Kidney tubule cell (primary cell): ENCODE measurements at regions not wholly inside any gene's neighbourhood (a gene's known extent, or its start where the extent isn't known, plus 50 kb on each side); places are given as distances from the start of the nearest gene placed in this dataset.

Experiments
- DNase-seq: peaks from one replicate; pipeline ENCODE4 v3.0.0-alpha.2; 2018; ENCODE audit warnings: low spot score

GRCh38 chr15:96390986-96391385 lies 60.5 kb downstream of the NR2F2 start:
- peak; percentile 43 for DNase-seq

DNA sequence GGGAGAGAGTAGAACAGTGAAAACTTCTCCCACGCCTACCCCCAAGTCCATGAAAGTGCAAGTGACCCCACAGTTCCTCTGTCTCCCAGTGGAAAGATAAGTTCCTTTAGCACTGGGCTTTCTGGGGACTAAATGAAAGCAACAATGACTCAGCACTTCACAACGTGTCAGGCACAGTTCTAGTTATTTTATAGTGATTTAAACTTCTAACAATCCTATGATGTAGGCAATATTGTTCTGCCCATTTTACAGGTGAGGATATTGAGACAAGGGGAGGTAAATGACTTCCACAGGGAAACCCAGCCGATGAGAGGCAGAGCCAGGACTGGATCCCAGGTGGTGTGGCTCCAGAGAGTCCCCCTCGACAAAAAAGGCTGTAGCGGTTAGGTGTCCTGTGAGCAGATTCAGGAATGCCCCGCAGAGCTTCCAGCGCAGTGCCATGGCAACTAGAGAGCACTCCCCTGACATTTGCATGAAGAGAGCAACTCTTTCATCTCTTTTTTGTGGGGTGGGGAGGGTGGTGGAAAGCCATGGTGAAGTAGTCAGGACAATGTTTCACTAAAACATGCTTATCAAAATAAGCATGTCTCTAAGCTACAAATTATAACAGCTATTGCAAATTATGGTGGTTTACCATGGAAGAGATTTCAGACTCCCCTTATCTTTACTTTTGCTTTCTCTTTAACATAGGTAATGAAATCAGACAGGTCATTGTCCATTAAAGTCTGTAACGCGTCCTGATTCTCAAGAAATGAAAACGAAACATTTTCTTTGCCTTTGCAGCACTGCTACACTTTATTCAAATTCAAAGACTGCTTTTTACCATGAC lies 62.1 kb downstream of the NR2F2 start:
- DNase-seq: peak; percentile 34

DNA sequence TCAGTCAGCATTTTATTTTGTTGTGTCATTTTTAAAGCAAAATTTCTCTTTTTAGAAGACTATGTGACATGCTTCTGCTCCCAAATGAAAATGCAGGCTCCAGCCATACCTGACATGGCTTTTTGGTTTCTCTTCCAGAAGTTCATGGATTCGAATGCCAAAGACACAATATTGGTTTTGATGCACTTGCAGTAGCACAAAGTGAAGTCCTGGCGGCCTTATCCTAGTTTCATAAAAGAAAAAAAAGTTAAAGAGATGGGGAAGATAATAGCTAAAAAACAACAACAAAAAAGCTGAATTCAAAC lies 62.7 kb downstream of the NR2F2 start:
- DNase-seq: no peak

- DNase-seq: no peak
These were observed 65.2 kb downstream of the NR2F2 start for GRCh38 chr15:96395687-96396086.

DNA sequence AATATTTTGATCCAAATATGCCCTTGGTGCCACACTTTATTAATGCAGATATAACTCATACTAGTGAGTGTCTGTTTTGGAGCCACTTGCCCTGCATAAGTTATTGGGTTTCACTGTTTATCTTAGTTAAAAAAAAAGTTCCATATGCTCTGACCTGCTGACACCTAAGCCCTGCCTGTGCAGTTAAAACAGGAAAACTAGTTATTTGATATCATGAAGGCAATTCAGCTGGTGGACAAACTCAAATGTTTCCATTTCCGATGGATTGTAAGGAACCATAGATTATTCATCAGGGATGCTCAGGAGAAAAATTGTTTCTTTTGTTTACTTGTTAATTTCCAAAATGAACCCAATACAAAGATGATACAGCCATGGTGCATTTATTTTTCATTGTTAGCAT lies 68.3 kb downstream of the NR2F2 start:
- no peak for DNase-seq

DNA sequence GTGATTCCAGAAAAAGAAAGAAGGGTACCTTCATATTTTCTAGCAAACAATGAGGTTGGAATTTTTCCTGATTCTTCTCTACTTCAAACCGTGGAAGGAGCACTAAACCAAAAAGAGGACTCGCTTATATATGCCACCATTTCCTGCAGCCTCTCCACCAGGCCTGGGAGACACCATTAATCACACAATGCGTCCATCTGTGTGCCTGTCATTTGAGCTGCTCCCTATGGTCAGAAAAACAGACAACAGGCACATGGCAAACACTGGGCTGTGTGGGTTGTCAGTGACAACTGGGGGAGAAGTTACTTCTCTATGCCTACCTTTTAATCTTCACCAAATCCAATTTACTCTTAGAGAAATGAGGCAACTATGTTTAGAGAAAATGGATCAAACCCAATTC lies 71.9 kb downstream of the NR2F2 start:
- DNase-seq: no peak

- no peak for DNase-seq
These were observed 72.6 kb downstream of the NR2F2 start for GRCh38 chr15:96403071-96403470.

DNA sequence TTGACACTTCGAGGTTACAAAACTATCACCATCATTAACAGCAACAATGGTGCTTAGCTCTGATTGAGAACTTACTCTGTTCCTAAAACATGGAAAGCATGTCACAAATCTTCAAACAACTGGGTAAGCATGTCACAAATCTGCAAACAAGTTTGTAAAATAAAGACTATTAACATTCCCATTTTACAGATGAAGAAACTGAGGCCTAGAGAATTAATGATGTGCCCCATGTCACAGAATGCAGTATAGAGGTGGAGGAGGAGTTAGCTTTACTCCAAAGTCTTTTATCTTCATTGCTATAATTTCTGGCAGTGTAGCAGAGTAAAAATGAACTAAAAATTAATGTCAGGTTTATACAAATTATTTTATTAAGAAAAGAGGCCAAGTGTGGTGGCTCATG lies 73.4 kb downstream of the NR2F2 start:
- DNase-seq: no peak

DNA sequence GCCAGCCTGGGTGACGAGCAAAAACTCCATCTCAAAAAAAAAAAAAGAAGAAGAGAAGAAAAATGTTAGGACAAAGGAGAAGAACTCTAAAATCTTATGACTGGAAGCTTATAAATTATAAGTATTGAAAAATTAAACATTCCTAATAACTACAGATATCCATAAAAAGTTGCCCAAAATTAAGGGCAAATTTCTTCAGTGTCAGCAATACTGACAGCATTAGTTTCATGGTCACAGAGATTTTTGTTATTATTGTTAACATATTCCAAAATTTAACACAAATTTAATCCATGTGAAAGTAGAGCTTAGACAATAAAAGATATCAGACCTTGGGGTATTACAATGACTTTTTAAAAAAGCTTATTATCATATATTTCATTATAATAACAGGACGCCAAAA lies 74.1 kb downstream of the NR2F2 start:
- DNase-seq: no peak

GRCh38 chr15:96406291-96406690 lies 75.8 kb downstream of the NR2F2 start:
- DNase-seq: no peak

DNA sequence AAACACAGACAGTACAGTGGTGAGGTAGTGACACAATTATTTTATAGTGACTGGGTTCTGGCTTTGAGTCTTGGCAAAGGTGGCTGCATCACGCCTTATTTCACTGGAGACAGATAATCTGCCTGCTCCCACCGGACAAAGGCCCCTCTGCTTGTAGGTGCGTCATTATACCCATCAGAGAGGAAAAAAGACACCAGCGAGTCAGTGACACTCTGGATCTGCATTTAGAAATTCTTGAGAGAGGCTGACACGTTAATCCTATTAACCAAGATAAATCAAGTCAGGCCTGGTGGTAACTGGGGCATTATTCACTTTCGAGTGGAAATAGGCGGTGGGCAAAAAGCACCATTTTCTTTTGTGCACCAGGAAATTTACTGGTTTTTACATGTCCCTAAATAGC lies 76.2 kb downstream of the NR2F2 start:
- no peak for DNase-seq

GRCh38 chr15:96407482-96407881 lies 77.0 kb downstream of the NR2F2 start:
- no peak for DNase-seq

DNA sequence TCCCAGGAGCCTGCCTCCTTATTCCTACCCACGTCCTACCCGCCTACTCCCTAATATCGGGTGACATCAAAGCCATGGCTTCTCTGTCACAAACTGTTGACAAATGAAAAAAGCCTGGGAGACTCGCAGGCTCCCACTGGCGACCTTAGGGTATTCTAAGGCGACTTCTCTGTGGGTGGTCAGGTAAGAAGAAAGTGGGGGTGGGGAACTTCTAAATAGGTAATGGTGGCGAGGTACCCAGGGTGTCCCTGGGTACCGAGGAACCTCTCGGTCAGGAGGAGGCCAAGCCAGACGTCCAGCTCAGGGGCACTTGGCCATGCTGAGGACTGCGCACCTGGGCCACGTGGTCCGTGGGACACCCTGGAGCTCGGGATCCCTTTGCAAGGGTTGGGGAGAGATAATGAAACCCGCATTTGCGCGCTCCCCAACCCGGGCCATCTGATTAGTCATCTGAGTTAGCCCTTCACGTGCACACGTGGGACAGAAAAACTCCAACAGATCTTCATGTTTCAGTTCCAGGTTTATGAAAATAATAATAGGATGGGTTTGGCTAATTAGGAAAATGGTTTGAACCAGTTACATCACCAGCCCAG lies 78.2 kb downstream of the NR2F2 start:
- no peak for DNase-seq

DNA sequence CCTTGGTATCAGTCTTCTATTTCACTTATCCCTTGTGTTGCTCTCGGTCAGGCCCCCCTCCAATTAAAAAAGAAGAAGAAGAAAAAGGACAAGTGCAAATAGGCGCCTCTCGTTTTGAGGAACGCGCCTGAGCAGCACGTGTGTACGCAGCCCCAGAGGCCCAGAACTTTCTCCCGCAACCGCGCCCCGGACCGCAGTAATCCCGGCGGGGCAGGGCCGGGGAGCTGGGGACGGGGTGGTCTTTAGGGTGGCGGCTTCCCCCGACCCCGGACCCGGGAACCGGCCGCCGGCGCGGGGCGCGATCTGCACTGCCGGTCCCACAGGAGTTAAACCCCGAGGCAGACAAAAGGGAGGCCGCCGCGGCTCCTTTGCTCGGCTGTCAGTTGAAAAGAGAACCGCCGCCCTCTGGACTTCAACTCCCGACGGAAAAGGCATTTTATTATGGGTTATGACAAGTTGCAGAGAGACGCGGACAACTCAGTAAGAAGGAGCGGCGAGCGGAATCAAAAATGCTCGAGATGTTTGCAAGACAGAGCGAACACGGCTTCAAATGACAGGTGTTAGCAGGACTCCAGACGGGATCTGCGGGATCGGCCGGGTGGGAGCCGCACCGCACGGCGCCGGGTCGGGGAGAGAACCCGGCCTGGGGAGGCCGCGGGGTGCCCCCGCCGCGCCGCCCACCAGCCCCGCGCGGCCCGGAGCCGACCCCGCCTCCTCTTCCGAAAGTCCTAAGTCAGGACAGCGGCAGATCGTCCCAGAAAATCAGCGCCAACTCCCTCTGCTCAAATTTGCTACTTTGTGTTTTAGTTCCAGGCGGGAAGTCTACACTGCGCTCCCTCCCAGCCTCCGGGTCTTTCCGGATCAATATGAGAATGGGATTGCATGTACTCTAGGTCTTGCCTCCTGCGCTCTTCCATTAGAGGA lies 79.0 kb downstream of the NR2F2 start:
- peak; percentile 25 for DNase-seq

GRCh38 chr15:96410175-96411055 lies 79.9 kb downstream of the NR2F2 start:
- DNase-seq: no peak

- no peak for DNase-seq
These were observed 80.8 kb downstream of the NR2F2 start for GRCh38 chr15:96411056-96412031.

DNA sequence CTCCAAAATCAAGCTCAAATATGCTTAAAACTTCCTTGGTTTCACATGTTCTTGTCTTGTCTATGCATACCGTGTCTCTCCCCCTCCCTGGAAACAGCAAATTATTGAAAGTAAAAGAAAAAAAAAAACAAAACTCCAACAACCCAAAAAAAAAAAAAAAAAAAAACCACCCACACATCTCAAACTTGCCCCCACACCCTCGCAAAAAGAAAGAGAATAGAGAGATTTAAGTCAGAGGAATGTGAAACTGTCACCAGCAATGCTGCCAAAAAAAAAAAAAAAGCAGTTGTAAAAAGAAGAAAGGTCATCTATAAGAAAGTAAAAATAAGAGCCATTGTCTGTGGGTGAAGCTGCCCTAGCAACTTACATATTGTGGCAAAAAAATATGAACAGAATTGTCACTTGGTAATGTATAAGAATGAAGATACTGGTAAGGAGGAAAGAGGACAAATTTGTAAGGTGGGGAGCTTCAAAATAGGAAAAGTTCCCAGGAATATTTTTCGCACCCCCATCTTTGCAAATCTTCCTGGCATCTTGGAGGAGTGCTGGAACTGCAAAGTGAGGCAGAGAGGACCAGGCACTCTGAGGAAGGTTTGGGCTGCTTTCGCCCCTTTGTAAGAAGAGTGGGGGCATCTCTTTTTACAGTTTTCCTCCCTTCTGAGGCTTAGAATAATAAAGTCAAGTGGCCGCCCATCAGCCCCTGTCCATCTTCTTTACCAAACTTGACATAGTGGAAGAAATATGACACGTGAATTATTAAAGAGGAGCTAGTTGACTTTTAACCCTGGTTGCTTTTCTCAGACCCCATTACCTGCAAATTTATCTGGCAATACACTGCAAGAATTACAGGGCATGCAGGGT lies 81.8 kb downstream of the NR2F2 start:
- no peak for DNase-seq

DNA sequence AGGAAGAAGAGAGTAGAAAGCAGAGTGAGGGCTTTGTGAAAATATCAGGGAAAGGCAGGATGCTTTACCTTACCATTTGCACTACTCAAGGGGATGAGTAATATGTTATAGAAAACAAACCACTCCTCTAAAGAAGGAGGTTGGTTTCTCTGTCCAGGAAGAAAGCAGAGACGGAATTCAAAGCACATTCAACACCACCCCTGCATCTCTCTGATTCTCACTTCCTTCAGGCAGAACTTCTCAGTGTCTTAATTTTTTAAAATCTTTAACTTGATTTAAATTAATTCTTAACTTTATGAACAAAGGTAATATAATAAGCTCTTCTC lies 82.4 kb downstream of the NR2F2 start:
- DNase-seq: peak; percentile 28

GRCh38 chr15:96413657-96414056 lies 83.2 kb downstream of the NR2F2 start:
- DNase-seq: no peak

- DNase-seq: no peak
These were observed 84.4 kb downstream of the NR2F2 start for GRCh38 chr15:96414875-96415274.
